ENCODE measurements at regions not wholly inside any gene's neighbourhood (a gene's known extent, or its start where the extent isn't known, plus 50 kb on each side); places are given as distances from the start of the nearest gene placed in this dataset.

GRCh38 chr12:90652280-90652679, 302.7 kb downstream of the CCER1 start:
- no peak for TF ChIP-seq POLR2A (IDR thresholded peaks at IDR 0.05)
- TF ChIP-seq CTCF (IDR thresholded peaks at IDR 0.05) = no peak
- no peak overlapping the region for H3K4me3 ChIP-seq (ENCODE audit: low read depth, poor library complexity, severe bottlenecking)
- intact Hi-C loops (cut with DNase I; ENCODE audit: low total_unique reads) = no loop called here
- DNase-seq (ENCODE audit: low spot score in 2 of 2) = no peak
- 78 to 91% methylated on average over 2 of the region's 2 CpGs for WGBS, 2 donors

- DNase-seq (ENCODE audit: low spot score in 2 of 2) = no peak
- intact Hi-C loops (cut with DNase I; ENCODE audit: low total_unique reads) = no loop called here
- no peak for TF ChIP-seq CTCF (IDR thresholded peaks at IDR 0.05)
- no peak for TF ChIP-seq POLR2A (IDR thresholded peaks at IDR 0.05)
- no peak overlapping the region for H3K4me3 ChIP-seq (ENCODE audit: low read depth, poor library complexity, severe bottlenecking)
- WGBS, 2 donors = 78 to 79% methylated on average over 1 of the region's 1 CpG
Measured at GRCh38 chr12:90645181-90645580, 309.8 kb downstream of the CCER1 start.

- no peak overlapping the region for H3K4me3 ChIP-seq (ENCODE audit: low read depth, poor library complexity, severe bottlenecking)
- no peak for DNase-seq (ENCODE audit: low spot score in 2 of 2)
- 0% methylated on average over 1 of the region's 1 CpG for WGBS, 2 donors
- no peak for TF ChIP-seq POLR2A (IDR thresholded peaks at IDR 0.05)
- no peak for TF ChIP-seq CTCF (IDR thresholded peaks at IDR 0.05)
- intact Hi-C loops (cut with DNase I; ENCODE audit: low total_unique reads) = no loop called here
Measured at GRCh38 chr12:90631591-90632212, 323.3 kb downstream of the CCER1 start.

GRCh38 chr12:90630006-90630405, 325.0 kb downstream of the CCER1 start:
- DNase-seq (ENCODE audit: low spot score in 2 of 2) = no peak
- intact Hi-C loops (cut with DNase I; ENCODE audit: low total_unique reads) = no loop called here
- H3K4me3 ChIP-seq (ENCODE audit: low read depth, poor library complexity, severe bottlenecking) = no peak overlapping the region
- TF ChIP-seq CTCF (IDR thresholded peaks at IDR 0.05) = no peak
- TF ChIP-seq POLR2A (IDR thresholded peaks at IDR 0.05) = no peak

GRCh38 chr12:90628213-90628612, 326.8 kb downstream of the CCER1 start:
- intact Hi-C loops (cut with DNase I; ENCODE audit: low total_unique reads) = no loop called here
- 65% methylated on average over 1 of the region's 1 CpG for WGBS, 2 donors
- no peak for TF ChIP-seq POLR2A (IDR thresholded peaks at IDR 0.05)
- TF ChIP-seq CTCF (IDR thresholded peaks at IDR 0.05) = no peak
- H3K4me3 ChIP-seq (ENCODE audit: low read depth, poor library complexity, severe bottlenecking) = no peak overlapping the region
- no peak for DNase-seq (ENCODE audit: low spot score in 2 of 2)
